ENCODE measurements at regions not wholly inside any gene's neighbourhood (a gene's known extent, or its start where the extent isn't known, plus 50 kb on each side); places are given as distances from the start of the nearest gene placed in this dataset.

DNA sequence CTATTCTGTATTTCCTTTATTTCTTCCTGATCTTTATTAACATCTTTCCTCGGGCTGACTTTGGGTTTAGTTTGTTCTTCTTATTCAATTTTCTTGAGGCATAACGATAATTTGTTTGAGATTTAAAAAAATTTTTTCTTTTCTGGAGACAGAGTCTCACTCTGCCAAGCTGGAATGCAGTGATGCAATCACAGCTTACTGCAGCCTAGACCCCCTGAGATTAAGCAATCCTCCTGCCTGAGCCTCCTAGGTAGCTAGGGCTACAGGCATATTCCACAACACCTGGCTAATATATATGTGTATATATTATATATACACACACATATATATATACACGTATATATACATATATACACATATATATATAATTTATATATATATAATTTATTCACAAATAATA lies 540.2 kb downstream of the NXPH1 start:
- TF ChIP-seq POLR2A (IDR thresholded peaks at IDR 0.05), result no peak
- TF ChIP-seq, protein P1, sequence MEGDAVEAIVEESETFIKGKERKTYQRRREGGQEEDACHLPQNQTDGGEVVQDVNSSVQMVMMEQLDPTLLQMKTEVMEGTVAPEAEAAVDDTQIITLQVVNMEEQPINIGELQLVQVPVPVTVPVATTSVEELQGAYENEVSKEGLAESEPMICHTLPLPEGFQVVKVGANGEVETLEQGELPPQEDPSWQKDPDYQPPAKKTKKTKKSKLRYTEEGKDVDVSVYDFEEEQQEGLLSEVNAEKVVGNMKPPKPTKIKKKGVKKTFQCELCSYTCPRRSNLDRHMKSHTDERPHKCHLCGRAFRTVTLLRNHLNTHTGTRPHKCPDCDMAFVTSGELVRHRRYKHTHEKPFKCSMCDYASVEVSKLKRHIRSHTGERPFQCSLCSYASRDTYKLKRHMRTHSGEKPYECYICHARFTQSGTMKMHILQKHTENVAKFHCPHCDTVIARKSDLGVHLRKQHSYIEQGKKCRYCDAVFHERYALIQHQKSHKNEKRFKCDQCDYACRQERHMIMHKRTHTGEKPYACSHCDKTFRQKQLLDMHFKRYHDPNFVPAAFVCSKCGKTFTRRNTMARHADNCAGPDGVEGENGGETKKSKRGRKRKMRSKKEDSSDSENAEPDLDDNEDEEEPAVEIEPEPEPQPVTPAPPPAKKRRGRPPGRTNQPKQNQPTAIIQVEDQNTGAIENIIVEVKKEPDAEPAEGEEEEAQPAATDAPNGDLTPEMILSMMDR (IDR thresholded peaks at IDR 0.05), result no peak
- TF ChIP-seq EP300 (IDR thresholded peaks at IDR 0.05), result no peak
- TF ChIP-seq POLR2AphosphoS5 (IDR thresholded peaks at IDR 0.05), result no peak
